HL-60 (cell line): ENCODE measurements at regions not wholly inside any gene's neighbourhood (a gene's known extent, or its start where the extent isn't known, plus 50 kb on each side); places are given as distances from the start of the nearest gene placed in this dataset.

Experiments used
- CTCF ChIP-seq: IDR thresholded peaks from one replicate; pipeline ENCODE4 v1.5.1; 2011; ENCODE audit warnings: low read length, control low read depth, inconsistent platforms; ENCODE audit not compliant: insufficient read depth
- GABPA ChIP-seq: IDR thresholded peaks from 2 replicates; pipeline ENCODE4 v1.6.1; 2012; ENCODE audit warnings: low read depth

DNA sequence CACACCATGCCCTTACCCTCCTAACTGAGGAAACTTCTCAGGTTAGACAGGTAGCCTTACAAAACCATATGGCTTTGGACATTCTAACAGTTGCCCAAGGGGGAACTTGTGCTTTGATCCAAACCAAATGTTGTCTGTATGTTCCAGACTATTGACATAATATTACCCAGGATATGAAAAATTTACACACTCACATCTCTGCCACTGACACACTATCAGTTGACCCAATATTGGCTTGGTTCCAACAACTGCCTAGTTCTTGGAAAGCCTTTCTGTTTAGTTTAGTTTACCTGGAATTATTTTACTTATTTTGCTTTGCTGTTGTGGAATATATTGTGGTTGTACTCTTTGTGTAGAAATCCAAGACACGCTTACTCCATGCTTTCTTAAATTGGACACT, 178.4 kb downstream of the RNF152 start:
- TF ChIP-seq CTCF (no peak), GABPA (no peak)
